ENCODE measurements at regions not wholly inside any gene's neighbourhood (a gene's known extent, or its start where the extent isn't known, plus 50 kb on each side); places are given as distances from the start of the nearest gene placed in this dataset.

GRCh38 chr3:182389071-182389815, 404.1 kb upstream of the ATP11B start:
- TF ChIP-seq CTCF (IDR thresholded peaks at IDR 0.05; ENCODE audit: low read depth, low read length, poor library complexity, severe bottlenecking): no peak
- no peak for TF ChIP-seq EZH2phosphoT487 (IDR thresholded peaks at IDR 0.05; ENCODE audit: borderline replicate concordance, low read length)
